K562 (cell line): ENCODE measurements at regions not wholly inside any gene's neighbourhood (a gene's known extent, or its start where the extent isn't known, plus 50 kb on each side); places are given as distances from the start of the nearest gene placed in this dataset.

ENCODE experiments used
- ATAC-seq: fragments of 200-7000 bp; cut with Tn5 transposase; 3 replicates; pipeline ENCODE4 v1.9.1; 2020; ENCODE audit warnings: moderate library complexity
- BruUV-seq: library from RNA; stranded (reverse); fragments of 400-500 nt; replicated peaks from 2 replicates; lab custom pipeline; 2021; lab: Mats Ljungman, UMichigan
- CTCF ChIA-PET: fragments of 300-600 bp; formaldehyde crosslinking; extraction: SDS; loops from one replicate; lab custom pipeline; 2021; ENCODE audit warnings: low intra/inter-chr PET ratio; lab: Yijun Ruan, JAX
- POLR2A ChIA-PET: fragments of 300-600, 350-650 bp; sonication (Branson Sonifier 250); formaldehyde crosslinking; extraction: SDS; loops from one replicate; lab custom pipeline; 2021; ENCODE audit warnings: antibody characterized with exemption, inconsistent platforms; lab: Yijun Ruan, JAX
- DNase-seq, 4 experiments: peaks; one replicate each; pipeline versions ENCODE4 v3.0.0 to v3.0.0-alpha.2; 2011 to 2018; ENCODE audit warnings: low spot score in 3 of 4, mixed read lengths in 3 of 4; ENCODE audit errors: extremely low read depth in 1 of 4
- FAIRE-seq: peaks from 2 replicates; lab custom pipeline; 2011; peaks lifted over from hg19 to GRCh38; lab: Jason Lieb, UNC
- H2AFZ ChIP-seq: 2 replicates; pipeline ENCODE4 v1.6.0; 2011; ENCODE audit warnings: low read depth, low read length, control low read depth, inconsistent platforms
- H3K27ac ChIP-seq: fragments of 200-600 bp; 3 replicates; pipeline ENCODE4 v1.8.0; 2011; ENCODE audit warnings: low read depth, mild to moderate bottlenecking, control low read depth, inconsistent platforms, low read length, moderate library complexity, mixed read lengths; ENCODE audit errors: extremely low read depth
- H3K27me3 ChIP-seq, 2 experiments: fragments of 300-600 bp in 1 of 2; 2 replicates in 1 of 2; 3 replicates in 1 of 2; pipeline versions ENCODE4 v1.6.0 to v1.8.0; 2011; ENCODE audit warnings: inconsistent platforms in 2 of 2, low read length in 2 of 2, mild to moderate bottlenecking in 1 of 2, mixed read lengths in 1 of 2, moderate library complexity in 1 of 2; ENCODE audit not compliant: control insufficient read depth in 2 of 2, insufficient read depth in 2 of 2
- H3K36me3 ChIP-seq: fragments of 300-600 bp; 3 replicates; pipeline ENCODE4 v1.8.0; 2011; ENCODE audit warnings: mild to moderate bottlenecking, low read length, inconsistent platforms; ENCODE audit not compliant: control insufficient read depth, insufficient read depth
- H3K4me1 ChIP-seq, 2 experiments: fragments of 200-600 bp in 1 of 2; replicated peaks in 1 of 2; 2 replicates in 1 of 2; 3 replicates in 1 of 2; pipeline versions ENCODE4 v1.5.1 to v1.8.0; 2011; ENCODE audit warnings: inconsistent platforms in 2 of 2, low read length in 2 of 2, mild to moderate bottlenecking in 1 of 2, mixed read lengths in 1 of 2, moderate library complexity in 1 of 2; ENCODE audit not compliant: control insufficient read depth in 2 of 2, insufficient read depth in 2 of 2
- H3K4me2 ChIP-seq: 2 replicates; pipeline ENCODE4 v1.6.1; 2011; ENCODE audit warnings: low read length, control low read depth, inconsistent platforms, mixed read lengths; ENCODE audit not compliant: insufficient read depth
- H3K4me3 ChIP-seq: fragments of 200-600 bp; sonication (generic), shearing (Covaris generic); 2 replicates; pipeline ENCODE4 v1.5.1; 2016; ENCODE audit warnings: control low read depth, inconsistent platforms
- H3K79me2 ChIP-seq: fragments of 200-600 bp; 3 replicates; pipeline ENCODE4 v1.8.0; 2011; ENCODE audit warnings: low read length, inconsistent platforms; ENCODE audit not compliant: control insufficient read depth, insufficient read depth
- H3K9ac ChIP-seq, 2 experiments: 2 replicates each; pipeline versions ENCODE4 v1.6.0 to v1.6.1; 2011; ENCODE audit warnings: low read depth in 2 of 2, low read length in 2 of 2, control low read depth in 1 of 2, inconsistent platforms in 1 of 2, mild to moderate bottlenecking in 1 of 2, mixed read lengths in 1 of 2; ENCODE audit not compliant: insufficient read depth in 1 of 2
- H3K9me1 ChIP-seq: one replicate; pipeline ENCODE4 v1.6.0; 2011; ENCODE audit warnings: inconsistent platforms, mild to moderate bottlenecking, low read length, moderate library complexity; ENCODE audit not compliant: control insufficient read depth, insufficient read depth
- H3K9me3 ChIP-seq: replicated peaks from 2 replicates; pipeline ENCODE4 v1.5.1; 2011; ENCODE audit warnings: low read depth, low read length, inconsistent platforms; ENCODE audit not compliant: control insufficient read depth, insufficient read depth
- H4K20me1 ChIP-seq: replicated peaks from 2 replicates; pipeline ENCODE4 v1.6.1; 2011; ENCODE audit warnings: low read length, inconsistent platforms, mixed read lengths; ENCODE audit not compliant: control insufficient read depth, insufficient read depth
- BDP1 ChIP-seq: IDR thresholded peaks from 3 replicates; pipeline ENCODE4 v1.6.1; 2011; ENCODE audit not compliant: insufficient read length, insufficient read depth
- CC2D1A ChIP-seq: fragments of 450-650 bp; IDR thresholded peaks from 2 replicates; pipeline ENCODE4 v1.6.1; 2017; ENCODE audit warnings: mild to moderate bottlenecking
- CTBP1 ChIP-seq: fragments of 450-650 bp; IDR thresholded peaks from 2 replicates; pipeline ENCODE4 v1.6.1; 2016; ENCODE audit warnings: borderline replicate concordance
- HNRNPLL ChIP-seq: fragments of 200-400 bp; formaldehyde crosslinking; IDR thresholded peaks from 2 replicates; pipeline ENCODE4 v1.6.1; 2017; ENCODE audit warnings: low read length, low read depth, mild to moderate bottlenecking; ENCODE audit not compliant: poor library complexity, severe bottlenecking
- JUN ChIP-seq, 2 experiments: sonication (generic) in 1 of 2; formaldehyde crosslinking in 1 of 2; IDR thresholded peaks; 2 replicates each; pipeline versions ENCODE4 v1.6.1 to v1.8.0; 2012 to 2022; ENCODE audit warnings: borderline replicate concordance in 2 of 2, mild to moderate bottlenecking in 2 of 2, improper control_type of control experiment in 1 of 2, low read depth in 1 of 2, low read length in 1 of 2, missing genetic modification reagents in 1 of 2
- KLF10 ChIP-seq: fragments of 250-450 bp; sonication (Bioruptor Pico); IDR thresholded peaks from 2 replicates; pipeline ENCODE4 v1.6.1; 2021; ENCODE audit warnings: matching md5 sums
- MAFG ChIP-seq: fragments of 450-650 bp; conservative IDR thresholded peaks from 2 replicates; pipeline ENCODE4 v1.6.1; 2016; ENCODE audit warnings: missing genetic modification characterization, missing compliant biosample characterization
- NELFE ChIP-seq: IDR thresholded peaks from 2 replicates; pipeline ENCODE4 v1.6.1; 2011; ENCODE audit warnings: mild to moderate bottlenecking; ENCODE audit not compliant: insufficient read depth, insufficient read length
- NEUROD1 ChIP-seq: fragments of 150-350 bp; IDR thresholded peaks from 2 replicates; pipeline ENCODE4 v1.6.1; 2014; ENCODE audit warnings: borderline replicate concordance, low read length, low read depth; ENCODE audit not compliant: partially characterized antibody
- POLR2H ChIP-seq: IDR thresholded peaks from 2 replicates; pipeline ENCODE4 v1.6.1; 2016; ENCODE audit warnings: missing genetic modification characterization, low read depth, mild to moderate bottlenecking, control low read depth, missing compliant biosample characterization, moderate library complexity
- POLR3G ChIP-seq: IDR thresholded peaks from 2 replicates; pipeline ENCODE4 v1.6.1; 2011; ENCODE audit not compliant: insufficient read length, insufficient replicate concordance; ENCODE audit errors: extremely low read depth
- PTTG1 ChIP-seq: fragments of 450-650 bp; IDR thresholded peaks from 2 replicates; pipeline ENCODE4 v1.6.1; 2016; ENCODE audit warnings: low read depth, mild to moderate bottlenecking, missing genetic modification characterization, missing compliant biosample characterization
- SMC3 ChIP-seq: conservative IDR thresholded peaks from 2 replicates; pipeline ENCODE4 v1.6.1; 2011; ENCODE audit warnings: low read depth, low read length, improper control_type of control experiment; ENCODE audit not compliant: insufficient read depth
- SRSF1 ChIP-seq: fragments of 200-400 bp; formaldehyde crosslinking; IDR thresholded peaks from 2 replicates; pipeline ENCODE4 v1.6.1; 2017; ENCODE audit warnings: mild to moderate bottlenecking, low read depth, low read length, moderate library complexity
- ZNF124 ChIP-seq: sonication (generic); formaldehyde crosslinking; IDR thresholded peaks from 2 replicates; pipeline ENCODE4 v1.8.1; 2022; ENCODE audit warnings: missing genetic modification reagents
- ZNF780A ChIP-seq: fragments of 250-450 bp; sonication (Bioruptor Pico); IDR thresholded peaks from 2 replicates; pipeline ENCODE4 v1.5.0; 2021; ENCODE audit warnings: mild to moderate bottlenecking
- WGBS: fragments of 100-300 bp; shearing (Covaris generic); methylation state at CpG from one replicate; pipeline ENCODE4 v1.1.6; 2016; ENCODE audit warnings: low coverage, mixed read lengths; ENCODE audit not compliant: insufficient coverage; ENCODE audit errors: missing lambda C conversion rate; 5-methylcytosine and 5-hydroxymethylcytosine counted together
- in situ Hi-C: fragments of 300-500 bp; cut with MboI; formaldehyde crosslinking; loops from 4 replicates; pipeline ENCODE4 v1.15.0; 2018; ENCODE audit warnings: inconsistent platforms, mixed read lengths
- intact Hi-C: fragments of 100-400 bp; cut with micrococcal nuclease; formaldehyde crosslinking; loops from 2 replicates; pipeline ENCODE4 v1.14.2; 2022
- TF ChIP-seq, protein P1 (sequence below): fragments of 250-450 bp; sonication (Bioruptor Pico); IDR thresholded peaks from 2 replicates; pipeline ENCODE4 v1.5.0; 2021
- TF ChIP-seq, protein P2 (sequence below): fragments of 250-450 bp; sonication (Bioruptor Pico); IDR thresholded peaks from 2 replicates; pipeline ENCODE4 v1.5.0; 2020; ENCODE audit warnings: mild to moderate bottlenecking

DNA sequence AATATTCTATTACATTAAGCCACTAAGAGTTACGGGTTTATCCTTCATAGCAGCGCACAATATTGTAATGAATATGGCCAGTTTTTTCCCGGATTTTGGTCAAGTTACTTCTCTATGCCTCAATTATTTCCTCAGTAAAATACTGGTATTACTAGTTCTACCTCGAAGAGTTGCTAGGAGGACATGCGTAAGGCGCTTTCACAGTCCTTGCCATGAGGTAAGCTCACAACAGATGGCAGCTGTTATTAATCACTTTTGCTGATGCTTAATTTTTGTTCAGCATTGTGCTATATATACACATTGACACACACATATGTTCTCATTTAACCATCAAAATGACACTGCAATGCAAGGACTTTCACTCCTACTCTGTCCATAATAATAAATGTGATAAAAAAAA lies 101.5 kb downstream of the SCG2 start:
- CTCF ChIA-PET = no interaction called here
- intact Hi-C loops = no loop called here
- H3K79me2 ChIP-seq = no peaks in the 10 kb centered on the region
- no peaks in the 10 kb centered on the region for H3K4me1 ChIP-seq
- H4K20me1 ChIP-seq = no peaks in the 10 kb centered on the region
- no peak for DNase-seq
- no TSS peak for BruUV-seq
- WGBS = 2% methylated on average over 6 of the region's 6 CpGs
- H3K9me1 ChIP-seq = no peaks in the 10 kb centered on the region
- H3K4me3 ChIP-seq = no peak overlapping the region
- POLR2A ChIA-PET = no interaction called here
- no peaks in the 10 kb centered on the region for H3K36me3 ChIP-seq
- ATAC-seq = no peak
- no peak overlapping the region for H3K27ac ChIP-seq
- no peak for FAIRE-seq
- no peak for TF ChIP-seq SRSF1
- TF ChIP-seq NELFE = no peak
- TF ChIP-seq JUN (IDR thresholded peaks at IDR 0.05; ENCODE audit: borderline replicate concordance, low read depth, low read length) = no peak
- no peak for TF ChIP-seq JUN (CRISPR knock-in tag; IDR thresholded peaks at IDR 0.05; ENCODE audit: borderline replicate concordance)
- no peak for TF ChIP-seq HNRNPLL
- TF ChIP-seq, protein P1, sequence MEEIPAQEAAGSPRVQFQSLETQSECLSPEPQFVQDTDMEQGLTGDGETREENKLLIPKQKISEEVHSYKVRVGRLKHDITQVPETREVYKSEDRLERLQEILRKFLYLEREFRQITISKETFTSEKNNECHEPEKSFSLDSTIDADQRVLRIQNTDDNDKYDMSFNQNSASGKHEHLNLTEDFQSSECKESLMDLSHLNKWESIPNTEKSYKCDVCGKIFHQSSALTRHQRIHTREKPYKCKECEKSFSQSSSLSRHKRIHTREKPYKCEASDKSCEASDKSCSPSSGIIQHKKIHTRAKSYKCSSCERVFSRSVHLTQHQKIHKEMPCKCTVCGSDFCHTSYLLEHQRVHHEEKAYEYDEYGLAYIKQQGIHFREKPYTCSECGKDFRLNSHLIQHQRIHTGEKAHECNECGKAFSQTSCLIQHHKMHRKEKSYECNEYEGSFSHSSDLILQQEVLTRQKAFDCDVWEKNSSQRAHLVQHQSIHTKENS (CRISPR knock-in tag) = no peak
- TF ChIP-seq, protein P2, sequence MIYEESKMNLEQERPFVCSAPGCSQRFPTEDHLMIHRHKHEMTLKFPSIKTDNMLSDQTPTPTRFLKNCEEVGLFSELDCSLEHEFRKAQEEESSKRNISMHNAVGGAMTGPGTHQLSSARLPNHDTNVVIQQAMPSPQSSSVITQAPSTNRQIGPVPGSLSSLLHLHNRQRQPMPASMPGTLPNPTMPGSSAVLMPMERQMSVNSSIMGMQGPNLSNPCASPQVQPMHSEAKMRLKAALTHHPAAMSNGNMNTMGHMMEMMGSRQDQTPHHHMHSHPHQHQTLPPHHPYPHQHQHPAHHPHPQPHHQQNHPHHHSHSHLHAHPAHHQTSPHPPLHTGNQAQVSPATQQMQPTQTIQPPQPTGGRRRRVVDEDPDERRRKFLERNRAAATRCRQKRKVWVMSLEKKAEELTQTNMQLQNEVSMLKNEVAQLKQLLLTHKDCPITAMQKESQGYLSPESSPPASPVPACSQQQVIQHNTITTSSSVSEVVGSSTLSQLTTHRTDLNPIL (CRISPR knock-in tag) = no peak
- no peak for TF ChIP-seq ZNF124 (CRISPR knock-in tag)
- no peak for TF ChIP-seq BDP1
- TF ChIP-seq SMC3 = no peak
- TF ChIP-seq KLF10 (CRISPR knock-in tag) = no peak
- no peak for TF ChIP-seq MAFG (tag)
- no peak for TF ChIP-seq POLR3G
- no peak for TF ChIP-seq POLR2H (tag)
- no peak for TF ChIP-seq CC2D1A
- no peak for TF ChIP-seq ZNF780A (CRISPR knock-in tag)
- TF ChIP-seq PTTG1 (tag) = no peak
- no peak for TF ChIP-seq NEUROD1
- TF ChIP-seq CTBP1 = no peak
- TF ChIP-seq, all 486 proteins: peak for 0
- H2AFZ ChIP-seq = no peak overlapping the region
- in situ Hi-C loops = no loop called here
- H3K9ac ChIP-seq = no peak overlapping the region
- no peak overlapping the region for H3K4me2 ChIP-seq
- H3K27me3 ChIP-seq = no peaks in the 10 kb centered on the region
- no peaks in the 10 kb centered on the region for H3K9me3 ChIP-seq
